ENCODE measurements at regions not wholly inside any gene's neighbourhood (a gene's known extent, or its start where the extent isn't known, plus 50 kb on each side); places are given as distances from the start of the nearest gene placed in this dataset.

- TF ChIP-seq CTCF (IDR thresholded peaks at IDR 0.05; ENCODE audit: insufficient read depth, low read length, poor library complexity, severe bottlenecking), result no peak
- no peak for TF ChIP-seq EZH2phosphoT487 (conservative IDR thresholded peaks at IDR 0.05; ENCODE audit: low read length)
- Histone ChIP-seq H3K4me2 (ENCODE audit: low read depth, low read length, poor library complexity, severe bottlenecking) (no peak overlapping the region), H3K9me2 (replicated peaks; ENCODE audit: insufficient read depth, low read length) (no peaks in the 10 kb centered on the region), H3F3A (ENCODE audit: insufficient read depth) (no peaks in the 10 kb centered on the region), H3K79me2 (ENCODE audit: insufficient read depth, low read length) (no peaks in the 10 kb centered on the region), H3K36me3 (ENCODE audit: low read length) (no peaks in the 10 kb centered on the region), H4K20me1 (ENCODE audit: low read depth, low read length) (no peaks in the 10 kb centered on the region), H3K27me3 (ENCODE audit: low read length) (no peaks in the 10 kb centered on the region), H2AFZ (ENCODE audit: low read depth, low read length, severe bottlenecking) (no peak overlapping the region), H3K4me3 (ENCODE audit: insufficient read depth, low read length, poor library complexity, severe bottlenecking) (no peak overlapping the region), H3K9me3 (ENCODE audit: insufficient read depth, low read length) (no peaks in the 10 kb centered on the region), H3K27ac (ENCODE audit: low read depth, low read length) (no peak overlapping the region), H3K9ac (ENCODE audit: low read length) (no peak overlapping the region)
Measured at GRCh38 chr13:24040835-24041234, 119.7 kb upstream of the SPATA13 start.

DNA sequence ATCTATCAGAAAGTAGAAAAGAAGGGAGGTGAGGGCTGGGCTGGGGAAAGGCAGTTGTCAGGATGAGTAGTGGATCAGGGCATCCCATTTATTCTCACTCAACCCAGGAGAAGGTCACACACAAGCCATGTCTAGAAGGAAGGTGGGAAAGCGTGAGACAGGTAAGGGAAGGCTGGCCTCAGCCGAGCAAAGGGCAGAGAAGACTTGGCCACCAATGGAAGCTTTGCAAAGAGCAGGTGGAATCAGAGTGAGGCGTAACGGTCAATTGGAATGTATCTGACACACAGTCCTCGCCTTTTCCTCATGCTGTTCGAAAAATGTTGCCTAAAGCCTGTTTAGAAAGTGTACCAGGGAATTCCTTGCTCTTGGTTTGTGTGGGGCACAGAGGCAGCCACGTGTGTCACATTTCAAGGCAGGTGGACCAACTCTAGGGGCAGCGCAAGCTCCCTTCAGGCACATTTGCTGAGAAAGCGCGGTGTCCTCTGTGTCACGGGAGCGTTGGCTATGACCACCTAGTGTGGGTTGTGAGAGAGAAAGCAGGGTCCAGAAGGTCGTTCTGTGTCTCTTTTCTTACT is 118.8 kb upstream of the SPATA13 start:
- Histone ChIP-seq H3K9me2 (replicated peaks; ENCODE audit: insufficient read depth, low read length) (no peaks in the 10 kb centered on the region), H3K27ac (ENCODE audit: low read depth, low read length) (no peak overlapping the region), H3K9ac (ENCODE audit: low read length) (no peak overlapping the region)

DNA sequence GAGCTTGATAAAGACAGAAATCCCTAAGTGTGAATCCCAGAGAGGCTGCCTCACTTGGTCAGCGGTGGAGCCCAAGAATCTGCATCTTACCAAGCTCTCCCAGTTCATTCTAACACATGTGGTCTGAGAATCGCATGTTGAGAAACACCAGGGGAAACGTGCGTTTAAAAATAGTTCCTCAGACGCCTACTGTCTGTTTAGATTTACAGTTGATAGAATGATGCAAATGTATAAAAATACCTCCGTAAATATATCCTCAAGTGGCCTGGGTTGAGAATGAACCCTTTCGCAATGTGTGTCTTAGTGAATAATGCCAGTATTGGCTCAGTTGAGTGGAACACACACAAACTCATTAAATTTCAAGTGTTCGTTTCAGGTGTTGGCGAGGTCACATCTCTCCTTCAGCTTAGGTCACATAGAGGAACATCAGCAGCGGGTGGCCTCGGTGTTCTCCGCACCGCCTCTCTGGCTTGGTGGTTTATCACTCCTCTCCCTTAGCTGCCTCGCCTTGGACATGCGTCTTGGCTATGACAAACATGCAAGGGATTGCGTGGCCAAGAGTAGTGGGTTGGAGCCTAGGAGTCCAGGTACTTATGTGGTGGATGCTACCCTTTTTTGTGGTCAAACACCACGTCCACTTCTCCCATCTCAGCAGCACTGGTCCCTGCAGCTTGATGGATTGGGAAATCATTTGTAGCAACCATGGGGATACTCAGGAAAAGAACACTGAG is 117.6 kb upstream of the SPATA13 start:
- no peaks in the 10 kb centered on the region for H3K36me3 ChIP-seq (ENCODE audit: low read length)
- TF ChIP-seq EZH2phosphoT487 (conservative IDR thresholded peaks at IDR 0.05; ENCODE audit: low read length) (no peak), CTCF (IDR thresholded peaks at IDR 0.05; ENCODE audit: insufficient read depth, low read length, poor library complexity, severe bottlenecking) (no peak)
- no peak overlapping the region for H3K4me2 ChIP-seq (ENCODE audit: low read depth, low read length, poor library complexity, severe bottlenecking)
- H3K27me3 ChIP-seq (ENCODE audit: low read length), result no peaks in the 10 kb centered on the region
- H2AFZ ChIP-seq (ENCODE audit: low read depth, low read length, severe bottlenecking), result no peak overlapping the region
- no peak overlapping the region for H3K27ac ChIP-seq (ENCODE audit: low read depth, low read length)
- H3K9ac ChIP-seq (ENCODE audit: low read length), result no peak overlapping the region
- no peak overlapping the region for H3K4me3 ChIP-seq (ENCODE audit: insufficient read depth, low read length, poor library complexity, severe bottlenecking)
- H3K9me2 ChIP-seq (replicated peaks; ENCODE audit: insufficient read depth, low read length), result no peaks in the 10 kb centered on the region
- peaks cover 9% of the 10 kb centered on the region; the same call in 1 of the 2 replicates for H3K9me3 ChIP-seq (ENCODE audit: insufficient read depth, low read length)
- H4K20me1 ChIP-seq (ENCODE audit: low read depth, low read length), result no peaks in the 10 kb centered on the region
- no peaks in the 10 kb centered on the region for H3K79me2 ChIP-seq (ENCODE audit: insufficient read depth, low read length)
- H3F3A ChIP-seq (ENCODE audit: insufficient read depth), result no peaks in the 10 kb centered on the region

More for the DNA sequence above, 118.8 kb upstream of the SPATA13 start:
- Histone ChIP-seq H3K9me3 (ENCODE audit: insufficient read depth, low read length) (peaks cover 5% of the 10 kb centered on the region; the same call in 1 of the 2 replicates), H2AFZ (ENCODE audit: low read depth, low read length, severe bottlenecking) (no peak overlapping the region), H3K27me3 (ENCODE audit: low read length) (no peaks in the 10 kb centered on the region), H3K79me2 (ENCODE audit: insufficient read depth, low read length) (no peaks in the 10 kb centered on the region), H3F3A (ENCODE audit: insufficient read depth) (no peaks in the 10 kb centered on the region), H3K36me3 (ENCODE audit: low read length) (no peaks in the 10 kb centered on the region), H3K4me2 (ENCODE audit: low read depth, low read length, poor library complexity, severe bottlenecking) (no peak overlapping the region), H4K20me1 (ENCODE audit: low read depth, low read length) (no peaks in the 10 kb centered on the region), H3K4me3 (ENCODE audit: insufficient read depth, low read length, poor library complexity, severe bottlenecking) (no peak overlapping the region)
- TF ChIP-seq CTCF (IDR thresholded peaks at IDR 0.05; ENCODE audit: insufficient read depth, low read length, poor library complexity, severe bottlenecking), result no peak
- TF ChIP-seq EZH2phosphoT487 (conservative IDR thresholded peaks at IDR 0.05; ENCODE audit: low read length), result no peak
